ENCODE measurements at regions not wholly inside any gene's neighbourhood (a gene's known extent, or its start where the extent isn't known, plus 50 kb on each side); places are given as distances from the start of the nearest gene placed in this dataset.

GRCh38 chr20:12599494-12599893, 409.3 kb upstream of the SPTLC3 start:
- no peaks in the 10 kb centered on the region for H3K9me3 Mint-ChIP-seq
- no peak for DNase-seq
- no peaks in the 10 kb centered on the region for H3K36me3 Mint-ChIP-seq (ENCODE audit: insufficient read depth in 1 of 3, low read depth in 3 of 3)
- Histone ChIP-seq H3K23me2 (ENCODE audit: insufficient read length, low read depth, low read length, poor library complexity, severe bottlenecking) (no peaks in the 10 kb centered on the region), H3K9me3 (ENCODE audit: control insufficient read depth, low read depth, low read length) (no peaks in the 10 kb centered on the region), H2BK5ac (ENCODE audit: insufficient read length, low read length) (no peak overlapping the region), H3K27ac (ENCODE audit: insufficient read length, low read depth, low read length) (no peak overlapping the region), H3K27me3 (ENCODE audit: insufficient read depth, low read length) (no peaks in the 10 kb centered on the region), H3K18ac (ENCODE audit: insufficient read length, low read depth, low read length) (no peak overlapping the region), H3K14ac (ENCODE audit: insufficient read depth, low read length) (no peak overlapping the region), H2BK20ac (ENCODE audit: low read depth, low read length, poor library complexity, severe bottlenecking) (no peak overlapping the region), H3K4ac (ENCODE audit: low read depth, low read length) (no peak overlapping the region), H3K23ac (ENCODE audit: insufficient read length, low read depth, low read length) (no peak overlapping the region), H3K4me2 (ENCODE audit: insufficient read depth, insufficient read length, low read length) (no peak overlapping the region), H4K5ac (ENCODE audit: insufficient read length, low read depth, low read length) (no peak overlapping the region), H3K79me1 (ENCODE audit: insufficient read depth, low read depth, low read length, poor library complexity, severe bottlenecking) (no peaks in the 10 kb centered on the region), H2BK12ac (ENCODE audit: insufficient read length, low read depth, low read length) (no peak overlapping the region), H2AK5ac (ENCODE audit: insufficient read length, low read length) (no peak overlapping the region), H3K9ac (ENCODE audit: extremely low read depth, insufficient read length, low read length) (no peak overlapping the region), H2AFZ (ENCODE audit: low read length) (no peak overlapping the region), H4K91ac (ENCODE audit: insufficient read length, low read depth, low read length) (no peak overlapping the region), H3K79me2 (ENCODE audit: insufficient read depth, low read length) (no peaks in the 10 kb centered on the region), H2BK15ac (ENCODE audit: low read depth, low read length) (no peak overlapping the region), H3K56ac (ENCODE audit: insufficient read length, low read depth, low read length) (no peak overlapping the region), H3K4me1 (ENCODE audit: insufficient read depth, low read length) (no peaks in the 10 kb centered on the region; the same call in 1 of the 2 replicates), H4K8ac (replicated peaks; ENCODE audit: insufficient read length, low read depth, low read length) (no peak overlapping the region), H4K20me1 (ENCODE audit: control insufficient read depth, insufficient read depth, insufficient read length) (no peaks in the 10 kb centered on the region), H2BK120ac (ENCODE audit: low read depth, low read length, poor library complexity, severe bottlenecking) (no peak overlapping the region), H3T11ph (ENCODE audit: low read length) (no peak overlapping the region)
- no peak for TF ChIP-seq CTCF (conservative IDR thresholded peaks at IDR 0.05)
- peaks cover 16% of the 10 kb centered on the region in 2 experiments for H3K4me1 Mint-ChIP-seq
- H3K4me3 Mint-ChIP-seq = no peak overlapping the region
- no peak overlapping the region for H3K27ac Mint-ChIP-seq
- H3K27me3 Mint-ChIP-seq (ENCODE audit: low read depth) = no peaks in the 10 kb centered on the region
